GM21529 (cell line): ENCODE measurements at regions not wholly inside any gene's neighbourhood (a gene's known extent, or its start where the extent isn't known, plus 50 kb on each side); places are given as distances from the start of the nearest gene placed in this dataset.
"Not testable (repeated sequence)": the region's sequence is repeated elsewhere in the genome, so short reads cannot be mapped to it uniquely, and the experiment has no call there.

ENCODE experiments used
- ATAC-seq: cut with Tn5 transposase; IDR thresholded peaks from one replicate; pipeline ENCODE4 v1.9.1; 2021; ENCODE audit not compliant: unreplicated experiment

- ATAC-seq: no peak
Observed at GRCh38 chr6:44037847-44038542, 89.3 kb downstream of the MRPL14 start.

DNA sequence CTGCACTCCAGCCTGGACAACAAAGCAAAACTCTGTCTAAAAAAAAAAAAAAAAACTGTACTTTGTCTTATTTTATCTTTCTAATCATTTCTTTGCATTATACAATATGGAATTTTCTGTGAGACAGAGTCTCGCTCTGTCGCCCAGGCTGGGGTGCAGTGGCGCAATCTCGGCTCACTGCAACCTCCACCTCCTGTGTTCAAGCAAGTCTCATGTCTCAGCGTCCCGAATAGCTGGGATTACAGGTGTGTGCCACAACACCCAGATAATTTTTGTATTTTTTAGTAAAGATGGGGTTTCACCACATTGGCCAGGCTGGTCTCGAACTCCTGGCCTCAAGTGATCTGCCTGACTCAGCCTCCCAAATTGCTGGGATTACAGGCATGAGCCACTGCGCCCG lies 90.0 kb downstream of the MRPL14 start:
- not testable (repeated sequence) for ATAC-seq

GRCh38 chr6:44036699-44037101 lies 90.6 kb downstream of the MRPL14 start:
- no peak for ATAC-seq

GRCh38 chr6:44036196-44036595 lies 91.1 kb downstream of the MRPL14 start:
- ATAC-seq: no peak

DNA sequence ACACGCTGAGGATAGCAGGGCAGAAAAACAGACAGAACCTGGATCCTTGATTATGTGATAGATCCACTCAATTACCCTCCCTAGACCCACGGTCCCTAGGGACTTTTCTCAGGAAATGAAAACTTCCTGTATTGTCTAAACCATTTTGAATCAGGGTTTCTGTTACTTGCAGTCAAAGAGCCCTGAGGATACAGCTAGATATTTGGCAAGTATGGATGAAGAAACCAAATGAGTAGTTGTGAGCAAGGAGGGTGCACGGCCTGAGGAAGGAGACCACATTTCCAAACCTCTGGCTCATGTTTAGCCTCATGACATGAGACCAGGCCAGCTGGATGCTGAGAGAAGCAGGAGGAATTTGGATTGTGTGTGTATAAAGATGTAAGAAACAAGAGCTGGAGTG lies 91.6 kb downstream of the MRPL14 start:
- ATAC-seq: no peak

DNA sequence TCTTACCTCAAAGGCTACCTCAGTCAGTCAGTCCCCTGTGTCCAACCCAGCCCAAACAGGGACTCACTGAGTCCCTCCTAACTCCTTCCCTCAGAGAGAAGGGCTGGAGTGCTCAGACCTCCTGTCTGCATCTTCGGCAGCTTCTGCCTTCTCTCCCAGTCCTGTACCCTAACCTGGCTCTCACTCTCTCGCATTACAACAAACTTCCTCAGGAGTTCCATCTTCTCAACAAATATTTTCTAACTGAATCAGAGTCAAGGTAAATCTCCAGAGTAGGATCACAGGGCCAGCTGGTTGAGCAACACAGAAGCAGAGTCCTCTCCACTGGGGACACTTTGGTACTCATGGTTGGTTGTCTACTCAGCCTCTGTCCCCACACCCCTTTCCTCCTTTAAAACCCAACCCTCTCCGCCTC lies 92.3 kb downstream of the MRPL14 start:
- no peak for ATAC-seq

- no peak for ATAC-seq
Observed at GRCh38 chr6:44034391-44034861, 92.8 kb downstream of the MRPL14 start.

GRCh38 chr6:44030812-44031454 lies 96.3 kb downstream of the MRPL14 start:
- ATAC-seq: no peak

DNA sequence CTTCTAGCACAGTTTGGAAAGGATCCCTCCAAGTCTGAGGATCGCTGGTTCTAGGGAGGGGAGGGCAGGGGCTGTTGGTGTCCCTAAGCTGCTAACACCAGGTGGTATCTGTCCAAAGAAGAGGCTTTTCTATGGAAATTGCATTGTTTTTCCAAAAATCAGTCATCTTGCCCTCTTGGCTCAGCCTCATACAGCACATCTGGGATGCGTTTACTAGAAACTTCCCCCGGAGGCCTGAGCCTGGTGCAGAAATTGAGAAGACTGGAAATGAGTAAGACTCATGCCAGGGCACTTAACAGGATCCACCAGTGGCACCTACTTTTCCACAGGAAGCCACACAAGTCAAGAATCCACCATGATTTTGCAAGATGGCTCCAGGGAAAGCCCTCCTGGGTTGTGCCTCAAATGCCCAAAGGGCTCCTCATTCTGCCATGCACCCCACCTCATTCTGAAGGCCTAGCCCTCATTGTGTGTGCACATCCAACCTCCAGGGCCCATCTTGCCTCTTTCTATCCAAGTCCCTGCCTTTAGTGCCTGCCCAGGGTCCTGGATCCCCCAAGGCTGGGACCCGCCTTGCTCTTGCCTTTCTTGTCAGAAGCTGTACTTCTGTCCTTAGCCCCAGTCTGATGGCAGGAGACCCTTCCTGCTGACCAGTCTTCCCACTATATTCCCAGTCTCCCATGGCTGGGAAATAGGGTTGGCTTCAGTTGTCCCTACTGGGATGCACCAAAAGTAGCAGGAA lies 97.6 kb downstream of the MRPL14 start:
- ATAC-seq: no peak

- no peak for ATAC-seq
Observed at GRCh38 chr6:44028789-44029310, 98.4 kb downstream of the MRPL14 start.

GRCh38 chr6:44025226-44025625 lies 102.0 kb downstream of the MRPL14 start:
- ATAC-seq: no peak

DNA sequence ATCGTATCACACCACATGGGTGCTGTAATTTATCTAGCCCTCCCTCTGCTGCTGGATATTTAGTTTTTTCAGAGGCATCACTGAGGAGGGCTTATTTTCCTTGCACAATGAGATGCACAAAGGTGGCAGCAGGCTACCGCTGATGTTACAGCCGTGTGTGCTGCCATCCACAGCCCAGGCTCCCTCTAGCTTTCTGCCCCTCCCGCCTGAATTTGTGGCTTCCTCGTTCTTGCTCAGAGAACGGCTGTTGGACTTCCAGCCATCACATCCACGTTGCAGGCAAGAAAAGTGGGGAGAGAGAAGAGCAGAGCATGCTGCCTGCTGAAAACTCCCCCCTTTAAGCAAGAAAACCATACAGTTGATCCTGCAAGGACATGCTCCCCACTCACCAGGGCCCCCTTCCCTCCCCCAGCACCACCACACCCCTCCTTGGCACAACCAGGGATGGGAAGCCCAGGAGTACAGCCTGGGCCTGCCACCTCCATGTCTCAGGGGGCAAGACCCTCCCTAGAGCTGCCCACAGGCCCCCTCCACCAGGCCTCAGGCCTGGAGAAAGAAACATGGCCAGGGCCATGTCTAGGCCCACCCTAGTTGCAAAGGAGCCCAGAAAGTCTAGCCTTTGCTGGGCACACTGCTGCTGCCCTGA lies 102.6 kb downstream of the MRPL14 start:
- no peak for ATAC-seq

DNA sequence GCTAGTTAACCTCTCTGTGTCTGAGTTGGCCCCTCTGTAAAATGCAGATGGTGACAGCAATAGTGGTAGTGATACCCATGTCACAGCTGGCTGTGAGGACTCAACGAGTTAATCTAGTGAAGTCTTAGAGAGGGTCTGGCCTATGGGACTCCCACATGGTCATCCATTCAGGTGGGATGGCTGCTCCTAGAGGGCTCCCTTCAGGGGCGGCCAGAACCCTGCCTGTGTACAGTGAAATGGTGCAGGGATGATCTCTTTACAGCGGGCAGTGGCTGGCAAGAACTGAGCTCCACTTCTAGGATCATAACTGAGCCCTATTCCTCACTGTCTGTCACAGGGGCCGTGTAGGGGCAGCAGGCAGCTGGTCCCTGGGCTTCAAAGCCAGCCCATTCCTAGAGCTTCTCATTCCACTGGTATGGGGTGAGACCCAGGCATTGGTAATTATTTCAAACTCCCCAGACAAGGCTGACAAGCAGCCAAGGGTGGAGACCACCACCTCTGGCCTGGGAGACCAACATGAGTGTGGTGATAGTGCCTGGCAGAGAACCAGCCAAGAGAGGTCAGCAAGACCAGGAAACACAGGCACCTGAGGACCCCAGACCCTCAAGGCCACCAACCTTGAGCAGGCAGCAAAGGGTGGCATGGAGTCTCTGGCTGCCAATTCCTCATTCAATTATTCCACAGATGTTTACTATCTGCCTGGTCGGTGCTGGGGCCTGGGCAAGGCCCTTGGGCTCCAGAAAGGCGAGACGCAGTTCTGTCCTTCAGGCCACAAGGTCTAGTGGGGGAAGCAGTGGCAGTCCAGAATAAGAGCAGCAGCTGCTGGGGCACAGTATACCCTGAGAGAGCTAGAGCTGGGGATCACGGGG lies 103.4 kb downstream of the MRPL14 start:
- no peak for ATAC-seq

DNA sequence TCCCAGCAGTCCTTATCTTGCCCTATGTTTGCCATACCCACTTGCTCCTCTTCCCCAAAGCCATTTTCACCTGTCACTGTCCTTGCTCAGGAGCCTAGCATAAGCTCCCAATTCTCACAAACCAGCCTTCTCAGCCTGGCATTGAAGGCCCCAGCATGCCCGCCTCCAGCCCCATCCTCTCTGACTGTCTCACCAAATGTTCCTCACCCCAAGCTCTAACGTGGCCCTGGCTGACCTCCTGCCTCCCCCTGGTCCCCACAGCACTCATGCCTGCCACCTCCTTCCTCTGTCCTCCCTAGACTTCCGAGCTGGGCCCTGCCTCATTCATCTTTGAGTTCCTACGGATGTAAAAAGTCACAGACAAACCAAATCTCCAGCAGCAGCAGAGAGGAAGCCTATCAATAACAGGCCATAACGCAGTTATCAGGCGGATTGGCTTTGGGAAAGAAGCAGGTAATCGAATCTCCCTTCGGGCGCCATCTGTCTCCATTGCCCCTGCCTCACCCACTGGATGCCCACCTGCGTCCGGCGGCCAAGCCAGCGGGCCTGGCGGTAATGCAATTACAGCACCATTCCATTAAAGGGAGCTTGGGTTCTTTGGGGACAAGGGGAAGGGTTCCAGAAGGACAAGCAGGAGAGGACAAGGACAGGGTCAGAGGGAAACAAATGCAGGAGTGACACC lies 104.4 kb downstream of the MRPL14 start:
- no peak for ATAC-seq

DNA sequence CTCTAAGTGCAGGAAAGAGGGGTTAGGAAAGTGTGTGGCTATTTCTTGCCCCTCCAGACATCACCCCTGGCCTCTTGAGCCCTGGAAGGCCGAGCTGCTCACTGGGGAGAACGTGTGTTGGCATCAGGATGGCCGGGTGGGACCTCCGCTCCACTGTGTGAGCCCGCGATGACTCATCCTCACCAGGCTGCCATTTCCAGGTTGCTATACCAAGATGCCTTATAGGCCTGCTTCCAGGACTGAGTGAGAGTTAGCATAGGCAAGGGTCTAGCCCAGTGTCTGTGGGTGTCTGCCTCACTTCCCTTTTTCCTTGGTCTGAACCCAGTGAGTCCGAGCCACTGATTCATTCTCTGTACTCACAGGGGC lies 105.0 kb downstream of the MRPL14 start:
- ATAC-seq: no peak

GRCh38 chr6:44021589-44022295 lies 105.5 kb downstream of the MRPL14 start:
- no peak for ATAC-seq

DNA sequence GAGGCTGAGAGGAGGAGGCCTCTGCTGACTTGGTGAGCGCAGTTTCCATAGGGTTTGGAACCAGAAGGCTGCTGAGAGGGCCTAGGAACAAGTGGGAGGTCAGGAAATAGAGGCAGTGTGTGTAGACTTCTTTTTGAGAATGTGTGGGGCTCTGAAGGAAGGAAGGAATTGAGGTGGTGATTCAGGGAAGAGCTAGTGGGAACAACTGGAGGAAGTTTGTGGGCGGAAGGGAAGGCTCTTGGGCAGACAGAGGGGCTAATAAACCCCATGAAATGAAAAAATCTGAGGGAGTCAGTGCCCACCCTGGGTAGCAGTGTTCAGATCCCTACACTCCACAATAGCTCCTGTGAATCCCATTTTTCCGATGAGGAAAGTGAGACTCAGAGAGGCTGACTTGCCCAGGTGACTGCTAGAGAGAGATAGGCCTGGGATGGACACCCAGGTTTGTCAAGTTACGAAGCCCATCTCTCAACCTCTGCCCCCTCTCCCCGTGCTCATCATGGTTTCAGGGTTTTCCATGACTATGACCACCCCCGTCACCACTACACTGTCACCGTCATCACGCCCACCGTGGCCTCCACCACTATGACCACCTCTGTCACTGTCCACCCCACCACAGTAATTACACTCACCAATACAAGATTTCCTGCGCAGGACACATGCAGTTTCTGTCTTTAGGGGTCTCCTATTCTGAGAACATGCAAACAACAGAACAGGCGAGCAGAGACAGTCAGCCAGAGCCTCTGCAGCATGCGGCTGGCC lies 106.4 kb downstream of the MRPL14 start:
- ATAC-seq: no peak

DNA sequence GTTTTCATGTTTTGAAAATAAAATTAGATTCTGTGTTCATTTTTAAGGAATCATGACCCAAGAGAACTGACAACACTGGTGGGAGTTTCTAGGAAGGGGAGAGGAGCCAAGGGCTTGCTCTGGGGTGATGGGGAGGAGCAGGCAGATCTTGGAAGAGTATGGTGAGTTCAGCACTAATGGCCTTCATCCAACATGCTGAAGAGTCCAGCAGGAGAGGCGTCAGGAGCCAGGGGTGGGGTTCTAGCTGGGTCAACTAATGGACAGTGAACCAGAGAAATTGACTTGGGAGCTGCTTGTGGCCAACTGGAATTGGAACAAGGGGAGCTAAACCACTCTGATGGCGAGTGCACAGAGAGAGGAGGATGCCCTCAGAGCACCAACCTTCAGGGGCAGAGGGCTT lies 107.1 kb downstream of the MRPL14 start:
- no peak for ATAC-seq
